OCI-LY3 (cell line): ENCODE measurements at regions not wholly inside any gene's neighbourhood (a gene's known extent, or its start where the extent isn't known, plus 50 kb on each side); places are given as distances from the start of the nearest gene placed in this dataset.

Experiments
- H2AFZ ChIP-seq: fragments of 200-600, 300-600 bp; shearing (Covaris generic); 2 replicates; pipeline ENCODE4 v1.6.0; 2014; ENCODE audit warnings: antibody characterized with exemption, low read depth, low read length
- H3K27ac ChIP-seq: fragments of 200-600, 300-600 bp; sonication (generic); 2 replicates; pipeline ENCODE4 v1.5.1; 2014; ENCODE audit warnings: mild to moderate bottlenecking, low read length, moderate library complexity, mixed read lengths
- H3K27me3 ChIP-seq: fragments of 200-600, 300-600 bp; sonication (generic); 2 replicates; pipeline ENCODE4 v1.6.1; 2014; ENCODE audit warnings: low read depth, low read length, mixed read lengths
- H3K36me3 ChIP-seq: fragments of 200-600, 300-600 bp; sonication (generic); replicated peaks from 2 replicates; pipeline ENCODE3; 2014; ENCODE audit warnings: low read depth, low read length, mixed read lengths
- H3K4me1 ChIP-seq: fragments of 300-600, 200-600 bp; sonication (generic); 2 replicates; pipeline ENCODE4 v1.6.1; 2014; ENCODE audit warnings: low read length, mixed read lengths
- H3K4me2 ChIP-seq: fragments of 200-600, 300-600 bp; sonication (generic); 2 replicates; pipeline ENCODE4 v1.6.1; 2014; ENCODE audit warnings: low read length, mixed read lengths
- H3K4me3 ChIP-seq: fragments of 300-600, 200-600 bp; sonication (generic); 2 replicates; pipeline ENCODE4 v1.5.1; 2014; ENCODE audit warnings: antibody characterized with exemption, mild to moderate bottlenecking, low read length, moderate library complexity
- H3K79me2 ChIP-seq: fragments of 300-600, 200-600 bp; shearing (Covaris generic); 2 replicates; pipeline ENCODE4 v1.6.1; 2014; ENCODE audit warnings: mild to moderate bottlenecking, low read length, mixed read lengths
- H3K9ac ChIP-seq: fragments of 300-600, 200-600 bp; shearing (Covaris generic); 2 replicates; pipeline ENCODE4 v1.6.0; 2014; ENCODE audit warnings: mild to moderate bottlenecking, low read length, moderate library complexity
- H3K9me3 ChIP-seq: fragments of 200-600, 300-600 bp; shearing (Covaris generic); 2 replicates; pipeline ENCODE4 v1.6.1; 2014; ENCODE audit warnings: low read length, mixed read lengths; ENCODE audit not compliant: insufficient read depth
- H4K20me1 ChIP-seq: fragments of 200-600, 300-600 bp; sonication (generic); 2 replicates; pipeline ENCODE4 v1.6.1; 2016; ENCODE audit warnings: low read length, mixed read lengths; ENCODE audit not compliant: insufficient read depth
- CTCF ChIP-seq: fragments of 200-600, 300-600 bp; sonication (generic); IDR thresholded peaks from 2 replicates; pipeline ENCODE4 v1.5.1; 2014; ENCODE audit warnings: antibody characterized with exemption, low read length, low read depth
- EZH2phosphoT487 ChIP-seq: fragments of 200-600 bp; shearing (Covaris generic); IDR thresholded peaks from 2 replicates; pipeline ENCODE4 v1.6.1; 2018; ENCODE audit warnings: antibody characterized with exemption, mixed run types, low read depth

DNA sequence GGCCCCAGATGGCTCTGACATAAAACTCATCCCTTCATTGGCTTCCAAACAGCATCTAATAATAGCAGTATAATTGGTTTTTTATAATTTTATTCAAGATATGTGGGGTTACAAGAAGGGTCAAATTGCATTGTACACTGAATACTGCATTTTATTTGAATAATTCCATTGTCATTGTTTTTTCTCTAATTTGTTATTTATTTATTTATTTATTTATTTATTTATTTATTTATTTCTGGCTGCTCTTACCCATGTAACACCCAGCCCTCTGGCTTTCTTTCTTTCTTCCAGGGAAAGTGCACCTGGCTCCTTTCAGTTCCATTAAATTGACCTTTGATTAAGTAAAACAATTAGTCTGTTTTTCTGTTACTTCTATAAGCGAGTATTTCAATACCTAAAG lies 210.1 kb downstream of the CDH9 start:
- Histone ChIP-seq H3K4me3 (no peak overlapping the region), H3K27me3 (no peaks in the 10 kb centered on the region), H3K4me1 (no peaks in the 10 kb centered on the region), H3K4me2 (no peak overlapping the region), H3K9ac (no peak overlapping the region), H3K9me3 (no peaks in the 10 kb centered on the region), H3K36me3 (no peaks in the 10 kb centered on the region), H3K27ac (no peak overlapping the region), H2AFZ (no peak overlapping the region), H4K20me1 (no peaks in the 10 kb centered on the region), H3K79me2 (no peaks in the 10 kb centered on the region)
- TF ChIP-seq EZH2phosphoT487 (no peak), CTCF (no peak)

DNA sequence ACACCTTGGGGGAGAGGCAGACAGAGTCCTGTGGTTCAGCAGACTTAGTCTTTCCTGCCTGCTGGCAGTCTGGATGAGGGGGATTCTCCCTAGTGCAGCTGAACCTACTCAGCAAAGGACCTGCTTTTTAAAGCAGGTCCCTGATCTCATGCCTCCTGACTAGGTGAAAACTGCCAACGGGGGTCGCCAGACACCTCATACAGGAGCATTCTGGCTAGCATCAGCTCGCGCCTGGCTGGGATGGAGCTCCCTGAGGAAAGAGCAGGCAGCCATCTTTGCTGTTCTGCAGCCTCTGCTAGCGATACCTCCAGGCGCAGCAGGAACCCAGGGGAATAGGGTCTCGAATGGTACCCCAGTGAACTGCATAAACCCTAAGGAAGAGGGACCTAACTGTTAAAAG lies 225.2 kb downstream of the CDH9 start:
- Histone ChIP-seq H3K9ac (no peak overlapping the region), H3K27me3 (no peaks in the 10 kb centered on the region), H3K4me2 (no peak overlapping the region), H3K4me3 (no peak overlapping the region), H3K27ac (no peak overlapping the region), H3K9me3 (no peaks in the 10 kb centered on the region), H3K4me1 (no peaks in the 10 kb centered on the region), H3K36me3 (no peaks in the 10 kb centered on the region), H4K20me1 (no peaks in the 10 kb centered on the region), H2AFZ (no peak overlapping the region), H3K79me2 (no peaks in the 10 kb centered on the region)
- TF ChIP-seq CTCF = no peak
- TF ChIP-seq EZH2phosphoT487 = no peak

DNA sequence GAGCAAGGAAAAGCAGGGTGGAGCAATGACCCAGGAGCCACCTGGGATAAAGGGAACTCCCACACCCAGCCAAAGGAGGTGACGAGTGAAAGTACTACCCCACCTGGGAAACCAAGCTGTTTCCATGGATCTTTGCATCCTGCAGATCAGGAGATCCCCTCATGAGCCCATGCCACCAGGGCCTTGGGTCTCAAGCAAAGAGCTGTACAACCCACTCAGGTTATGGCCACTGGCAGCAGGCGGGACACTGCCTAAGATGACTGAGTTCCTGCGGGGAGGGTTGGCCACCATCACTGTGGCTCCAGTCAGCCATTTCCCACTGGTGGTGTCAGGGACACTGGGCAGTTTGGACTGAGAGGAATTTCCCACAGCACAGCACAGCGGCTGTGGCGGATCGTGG lies 225.7 kb downstream of the CDH9 start:
- H3K27ac ChIP-seq = no peak overlapping the region
- H3K4me3 ChIP-seq = no peak overlapping the region
- no peaks in the 10 kb centered on the region for H3K27me3 ChIP-seq
- no peak overlapping the region for H3K9ac ChIP-seq
- H3K36me3 ChIP-seq = no peaks in the 10 kb centered on the region
- no peaks in the 10 kb centered on the region for H3K4me1 ChIP-seq
- H3K4me2 ChIP-seq = no peak overlapping the region
- H2AFZ ChIP-seq = no peak overlapping the region
- H4K20me1 ChIP-seq = no peaks in the 10 kb centered on the region
- H3K79me2 ChIP-seq = no peaks in the 10 kb centered on the region
- no peaks in the 10 kb centered on the region for H3K9me3 ChIP-seq
- TF ChIP-seq CTCF (no peak), EZH2phosphoT487 (no peak)

- Histone ChIP-seq H3K4me2 (no peak overlapping the region), H4K20me1 (no peaks in the 10 kb centered on the region), H3K4me3 (no peak overlapping the region), H3K27ac (no peak overlapping the region), H3K9me3 (0 out of 2 replicates have a peak, but pooled peaks cover 6% of the 10 kb centered on the region), H3K4me1 (no peaks in the 10 kb centered on the region), H2AFZ (no peak overlapping the region), H3K9ac (no peak overlapping the region), H3K27me3 (no peaks in the 10 kb centered on the region), H3K79me2 (no peaks in the 10 kb centered on the region), H3K36me3 (no peaks in the 10 kb centered on the region)
- TF ChIP-seq CTCF (no peak), EZH2phosphoT487 (no peak)
Observed at GRCh38 chr5:26807231-26808199, 230.9 kb downstream of the CDH9 start.
